Sigmoid colon (tissue), 4 donors: ENCODE measurements at regions not wholly inside any gene's neighbourhood (a gene's known extent, or its start where the extent isn't known, plus 50 kb on each side); places are given as distances from the start of the nearest gene placed in this dataset.

Experiments used
- EP300 ChIP-seq, 4 donors: sonication (generic); formaldehyde crosslinking; IDR thresholded peaks; one replicate each; pipeline ENCODE4 v1.6.1; 2017; ENCODE audit warnings: antibody characterized with exemption in 4 of 4
- POLR2A ChIP-seq, 2 donors: fragments of 450-650 bp; IDR thresholded peaks; one replicate each; pipeline ENCODE4 v1.6.1; 2016; ENCODE audit warnings: antibody characterized with exemption in 2 of 2, mild to moderate bottlenecking in 2 of 2, moderate library complexity in 2 of 2

DNA sequence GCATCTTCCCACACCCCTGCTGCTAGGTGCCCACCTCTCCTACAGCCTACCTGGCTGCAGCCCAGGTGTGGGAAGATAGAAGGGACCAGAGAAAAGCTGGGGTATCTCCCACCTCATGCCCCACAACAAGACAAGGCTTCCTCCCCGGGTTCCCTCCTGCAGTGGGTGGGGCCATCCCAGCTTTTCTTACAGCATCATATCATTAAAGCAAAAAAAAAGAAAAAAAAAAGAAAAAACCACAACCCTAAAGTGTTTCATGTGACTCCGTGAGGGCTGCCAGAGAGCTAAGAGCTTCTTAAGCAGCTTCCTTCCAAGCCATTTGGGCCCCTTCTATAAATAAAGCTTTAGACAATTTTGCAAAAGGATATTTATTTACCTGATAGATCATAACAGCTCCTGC is 455.4 kb upstream of the TSHZ3 start:
- TF ChIP-seq EP300 (IDR thresholded peaks at IDR 0.05) = no peak
- no peak for TF ChIP-seq POLR2A (IDR thresholded peaks at IDR 0.05)
